HFFc6 (cell line): ENCODE measurements at regions not wholly inside any gene's neighbourhood (a gene's known extent, or its start where the extent isn't known, plus 50 kb on each side); places are given as distances from the start of the nearest gene placed in this dataset.

Experiments
- DNase-seq: peaks from one replicate; pipeline ENCODE4 v3.0.0-alpha.2; 2018
- H3K27ac Mint-ChIP-seq: 2 replicates; pipeline ENCODE4 v1.8.0; 2020; ENCODE audit warnings: mild to moderate bottlenecking, mixed read lengths
- H3K27me3 Mint-ChIP-seq: 2 replicates; pipeline ENCODE4 v1.8.0; 2021; ENCODE audit warnings: mild to moderate bottlenecking, moderate library complexity, mixed read lengths; ENCODE audit not compliant: insufficient read depth
- H3K36me3 Mint-ChIP-seq: 2 replicates; pipeline ENCODE4 v1.8.0; 2021; ENCODE audit warnings: low read depth, mixed read lengths
- H3K4me1 Mint-ChIP-seq: 2 replicates; pipeline ENCODE4 v1.8.0; 2020; ENCODE audit warnings: low read depth, mixed read lengths
- H3K4me3 Mint-ChIP-seq: 2 replicates; pipeline ENCODE4 v1.8.0; 2020; ENCODE audit warnings: mild to moderate bottlenecking, moderate library complexity, mixed read lengths
- H3K9me3 Mint-ChIP-seq: 2 replicates; pipeline ENCODE4 v1.8.0; 2020; ENCODE audit warnings: mild to moderate bottlenecking, mixed read lengths
- TF ChIP-seq, protein P1 (sequence below): fragments of 200-600 bp; sonication (generic); IDR thresholded peaks from 2 replicates; pipeline ENCODE4 v1.5.0; 2021; ENCODE audit warnings: antibody characterized with exemption, mild to moderate bottlenecking

GRCh38 chr10:81177651-81178244 lies 640.0 kb downstream of the SH2D4B start:
- no peaks in the 10 kb centered on the region for H3K4me1 Mint-ChIP-seq
- DNase-seq: no peak
- H3K4me3 Mint-ChIP-seq: no peak overlapping the region
- H3K36me3 Mint-ChIP-seq: 0 out of 2 replicates have a peak, but pooled peaks cover 8% of the 10 kb centered on the region
- TF ChIP-seq, protein P1, sequence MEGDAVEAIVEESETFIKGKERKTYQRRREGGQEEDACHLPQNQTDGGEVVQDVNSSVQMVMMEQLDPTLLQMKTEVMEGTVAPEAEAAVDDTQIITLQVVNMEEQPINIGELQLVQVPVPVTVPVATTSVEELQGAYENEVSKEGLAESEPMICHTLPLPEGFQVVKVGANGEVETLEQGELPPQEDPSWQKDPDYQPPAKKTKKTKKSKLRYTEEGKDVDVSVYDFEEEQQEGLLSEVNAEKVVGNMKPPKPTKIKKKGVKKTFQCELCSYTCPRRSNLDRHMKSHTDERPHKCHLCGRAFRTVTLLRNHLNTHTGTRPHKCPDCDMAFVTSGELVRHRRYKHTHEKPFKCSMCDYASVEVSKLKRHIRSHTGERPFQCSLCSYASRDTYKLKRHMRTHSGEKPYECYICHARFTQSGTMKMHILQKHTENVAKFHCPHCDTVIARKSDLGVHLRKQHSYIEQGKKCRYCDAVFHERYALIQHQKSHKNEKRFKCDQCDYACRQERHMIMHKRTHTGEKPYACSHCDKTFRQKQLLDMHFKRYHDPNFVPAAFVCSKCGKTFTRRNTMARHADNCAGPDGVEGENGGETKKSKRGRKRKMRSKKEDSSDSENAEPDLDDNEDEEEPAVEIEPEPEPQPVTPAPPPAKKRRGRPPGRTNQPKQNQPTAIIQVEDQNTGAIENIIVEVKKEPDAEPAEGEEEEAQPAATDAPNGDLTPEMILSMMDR: no peak
- no peak overlapping the region for H3K27ac Mint-ChIP-seq
- peaks cover 47% of the 10 kb centered on the region for H3K9me3 Mint-ChIP-seq
- no peaks in the 10 kb centered on the region for H3K27me3 Mint-ChIP-seq

DNA sequence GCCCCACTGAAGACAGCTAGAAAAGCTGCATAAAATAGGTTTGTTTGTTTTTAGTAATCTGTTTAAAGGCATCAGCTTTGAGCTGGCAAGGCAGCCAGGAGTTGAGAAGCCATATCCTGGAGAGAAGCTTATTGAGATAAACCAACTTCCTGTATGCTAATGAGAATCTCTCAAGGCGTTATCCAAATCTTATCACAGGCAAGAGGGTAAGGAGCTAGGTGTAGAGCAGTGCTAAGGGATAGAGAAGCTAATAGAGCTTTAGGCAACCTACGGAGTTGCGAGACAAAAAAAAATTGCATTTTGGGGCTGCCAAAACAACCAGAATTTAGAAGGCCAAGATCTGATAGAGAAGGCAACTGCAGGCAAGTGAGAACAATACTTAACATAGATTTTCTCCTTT lies 641.6 kb downstream of the SH2D4B start:
- Mint-ChIP-seq H3K4me1 (no peaks in the 10 kb centered on the region), H3K9me3 (peaks cover 41% of the 10 kb centered on the region), H3K4me3 (no peak overlapping the region), H3K36me3 (0 out of 2 replicates have a peak, but pooled peaks cover 12% of the 10 kb centered on the region), H3K27ac (no peak overlapping the region), H3K27me3 (no peaks in the 10 kb centered on the region)
- DNase-seq: no peak
- TF ChIP-seq, protein P1: no peak

DNA sequence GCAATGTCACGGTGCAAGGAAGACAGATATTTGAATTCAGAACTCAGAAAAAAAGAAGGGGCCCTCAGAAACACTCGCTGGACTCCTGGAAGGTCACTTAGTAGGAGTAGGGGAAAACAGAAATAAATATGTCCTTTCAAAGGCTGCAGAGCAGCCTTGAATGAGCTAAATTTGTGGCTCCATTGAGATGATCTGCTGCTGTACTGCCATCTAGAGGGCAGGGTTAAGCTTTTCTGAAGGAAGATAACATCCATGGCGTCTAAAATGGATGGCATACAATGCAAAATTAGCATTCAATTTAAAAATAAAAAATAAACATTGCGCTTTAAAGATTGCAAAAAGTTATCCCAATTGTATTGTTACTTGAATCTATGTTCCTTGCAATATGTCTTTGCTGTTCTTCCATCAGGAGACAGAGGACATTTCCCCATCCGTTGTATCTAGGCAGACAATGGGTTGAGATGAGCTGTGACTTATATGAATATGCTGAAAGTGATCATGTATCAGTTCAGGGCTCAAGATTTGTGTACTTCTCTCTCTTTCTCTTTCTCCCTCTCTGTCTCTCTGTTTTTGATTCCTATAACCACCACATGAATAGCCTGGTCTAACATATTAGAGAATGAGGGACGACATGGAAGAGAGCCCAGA lies 642.2 kb downstream of the SH2D4B start:
- H3K27me3 Mint-ChIP-seq: no peaks in the 10 kb centered on the region

GRCh38 chr10:81182296-81182695 lies 644.6 kb downstream of the SH2D4B start:
- no peak for DNase-seq
- H3K27ac Mint-ChIP-seq: no peak overlapping the region
- peaks cover 33% of the 10 kb centered on the region for H3K9me3 Mint-ChIP-seq
- no peaks in the 10 kb centered on the region for H3K4me1 Mint-ChIP-seq
- no peaks in the 10 kb centered on the region for H3K27me3 Mint-ChIP-seq
- H3K4me3 Mint-ChIP-seq: no peak overlapping the region
- H3K36me3 Mint-ChIP-seq: 0 out of 2 replicates have a peak, but pooled peaks cover 12% of the 10 kb centered on the region
- TF ChIP-seq, protein P1: no peak

More for the DNA sequence above, 642.2 kb downstream of the SH2D4B start:
- DNase-seq: no peak
- H3K4me3 Mint-ChIP-seq: no peak overlapping the region
- TF ChIP-seq, protein P1: peak; percentile 55; the same call in 1 of the 2 replicates
- H3K27ac Mint-ChIP-seq: no peak overlapping the region
- no peaks in the 10 kb centered on the region for H3K4me1 Mint-ChIP-seq
- H3K36me3 Mint-ChIP-seq: 0 out of 2 replicates have a peak, but pooled peaks cover 12% of the 10 kb centered on the region
- H3K9me3 Mint-ChIP-seq: peaks cover 41% of the 10 kb centered on the region

DNA sequence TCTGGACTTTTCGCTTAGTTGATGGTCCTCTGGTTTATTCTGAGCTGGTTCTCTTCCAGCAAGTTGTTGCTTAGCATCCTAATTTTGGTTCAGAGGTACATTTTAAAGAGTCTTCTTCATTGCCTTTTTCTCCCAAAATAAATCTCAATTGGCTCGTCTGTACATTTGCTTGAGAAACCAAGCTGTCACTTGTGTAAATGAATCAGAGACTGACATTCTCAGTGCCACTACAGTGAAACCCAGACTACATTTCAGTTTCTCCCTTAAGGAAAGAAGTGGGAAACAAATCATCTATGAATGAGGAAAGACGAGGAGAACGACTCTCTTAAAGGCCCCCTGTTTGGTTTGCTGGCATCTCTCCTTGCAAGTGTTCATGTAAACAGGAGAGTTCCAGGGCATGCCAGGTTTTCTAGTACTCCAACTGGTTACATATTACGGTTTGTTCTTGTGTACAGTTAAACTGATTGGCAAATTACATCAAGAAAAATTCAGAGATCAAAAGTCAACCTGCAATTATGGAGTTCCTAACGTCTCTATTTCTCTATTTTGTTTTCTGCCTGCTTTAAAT lies 654.6 kb downstream of the SH2D4B start:
- H3K27ac Mint-ChIP-seq: no peak overlapping the region
- TF ChIP-seq, protein P1: no peak
- no peaks in the 10 kb centered on the region for H3K36me3 Mint-ChIP-seq
- H3K27me3 Mint-ChIP-seq: peaks cover 2% of the 10 kb centered on the region
- DNase-seq: no peak
- no peak overlapping the region for H3K4me3 Mint-ChIP-seq
- peaks cover 28% of the 10 kb centered on the region for H3K9me3 Mint-ChIP-seq
- no peaks in the 10 kb centered on the region for H3K4me1 Mint-ChIP-seq
